HT1080 (cell line): ENCODE measurements at regions not wholly inside any gene's neighbourhood (a gene's known extent, or its start where the extent isn't known, plus 50 kb on each side); places are given as distances from the start of the nearest gene placed in this dataset.

Experiments used
- DNase-seq: peaks from one replicate; pipeline ENCODE4 v3.0.0-alpha.2; 2015; ENCODE audit warnings: low read depth

DNA sequence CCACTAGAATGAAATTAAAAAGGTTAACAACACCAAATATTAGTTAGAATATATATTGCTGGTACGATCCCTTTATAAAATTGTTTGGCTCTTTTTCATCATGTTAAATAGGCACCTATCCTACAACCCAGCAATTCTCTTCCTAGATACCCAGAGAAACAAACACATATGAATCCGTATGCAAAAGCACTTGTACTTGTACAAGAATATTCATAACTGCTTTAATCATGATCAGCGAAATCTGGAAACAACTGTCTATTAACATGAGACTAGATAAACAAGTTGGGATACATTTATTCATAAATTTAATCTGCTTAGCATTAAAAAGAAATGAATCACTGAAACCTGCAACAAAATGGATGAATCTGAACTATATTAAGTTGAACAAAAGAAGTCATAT lies 113.7 kb upstream of the MAP1B start:
- DNase-seq = no peak

DNA sequence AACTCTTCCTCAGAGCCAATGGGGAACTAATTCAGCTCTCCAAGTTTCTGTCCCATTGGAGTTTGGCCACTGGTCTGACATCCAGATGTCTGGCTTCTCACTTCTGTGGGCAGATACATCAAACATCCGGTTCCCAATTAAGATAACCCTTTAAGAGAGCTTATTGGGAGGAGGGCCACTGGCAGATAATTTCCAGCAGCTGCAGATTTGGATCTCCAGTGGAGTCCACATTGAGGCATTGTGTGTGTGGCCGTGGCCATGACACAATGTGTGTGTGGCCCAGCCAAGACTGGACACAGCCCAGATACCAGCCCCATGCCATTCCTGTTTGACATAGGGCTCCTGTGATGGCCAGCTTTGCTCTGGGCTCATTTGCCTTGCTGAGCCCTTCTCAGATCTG lies 110.5 kb upstream of the MAP1B start:
- DNase-seq = no peak

- DNase-seq = no peak
Measured at GRCh38 chr5:71998746-71999145, 108.5 kb upstream of the MAP1B start.

DNA sequence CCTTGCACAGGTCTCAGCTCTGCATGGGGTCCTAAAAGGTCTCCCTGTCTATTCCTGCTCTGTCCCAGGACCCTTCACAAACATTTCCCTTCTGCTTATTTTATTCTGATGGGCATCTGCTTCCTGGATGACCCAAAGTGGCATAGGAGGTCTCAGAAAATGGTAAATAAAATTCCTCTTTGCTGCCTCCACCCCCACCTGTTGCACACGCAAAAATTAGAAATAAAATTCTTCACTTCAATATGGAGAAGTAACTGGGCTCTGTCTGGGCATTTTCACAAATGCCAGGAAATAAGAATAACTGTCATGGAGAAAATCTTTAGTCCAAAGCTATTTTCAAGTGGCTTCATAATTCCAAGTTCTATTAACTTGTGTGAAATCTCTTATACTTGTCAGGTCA lies 106.6 kb upstream of the MAP1B start:
- DNase-seq = no peak

GRCh38 chr5:72005671-72006070 lies 101.6 kb upstream of the MAP1B start:
- peak; percentile 20 for DNase-seq

- no peak for DNase-seq
Measured at GRCh38 chr5:72006361-72006760, 100.9 kb upstream of the MAP1B start.

DNA sequence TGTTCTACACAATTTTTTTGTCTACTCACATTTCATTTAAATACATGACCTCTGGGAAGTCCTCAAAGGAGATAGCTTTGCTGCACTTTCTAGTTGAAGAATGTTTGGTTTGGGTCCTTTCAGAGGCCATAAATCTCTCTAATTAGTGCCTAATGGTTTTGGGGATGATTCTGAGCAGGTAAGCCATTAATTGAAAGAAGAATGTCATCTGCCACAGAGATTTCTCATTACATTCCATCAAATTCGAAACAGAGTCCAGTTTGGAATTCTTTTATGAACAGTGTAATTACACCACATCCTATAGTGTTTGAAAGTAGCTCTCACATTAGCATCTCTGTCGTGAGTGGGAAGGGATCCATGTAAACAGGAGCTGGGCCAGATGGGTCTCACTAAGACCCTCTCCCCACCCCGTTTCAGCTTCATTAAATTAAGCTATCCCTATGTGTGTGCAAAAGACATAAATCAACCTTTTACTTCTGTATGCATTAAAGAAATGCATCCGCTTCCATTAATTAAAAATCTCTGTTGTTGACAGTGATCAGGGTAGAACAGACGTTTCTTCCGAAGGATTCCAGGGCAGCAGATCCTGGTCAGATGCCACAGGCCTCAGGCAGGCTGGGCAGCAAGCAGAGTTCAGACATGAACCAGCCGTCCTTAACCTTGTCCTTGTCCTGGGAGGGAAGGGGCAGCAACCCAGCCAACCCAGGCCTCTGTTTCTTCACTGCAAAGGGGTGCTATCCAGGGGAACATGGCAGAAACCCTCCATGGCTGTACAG lies 99.8 kb upstream of the MAP1B start:
- DNase-seq = no peak

DNA sequence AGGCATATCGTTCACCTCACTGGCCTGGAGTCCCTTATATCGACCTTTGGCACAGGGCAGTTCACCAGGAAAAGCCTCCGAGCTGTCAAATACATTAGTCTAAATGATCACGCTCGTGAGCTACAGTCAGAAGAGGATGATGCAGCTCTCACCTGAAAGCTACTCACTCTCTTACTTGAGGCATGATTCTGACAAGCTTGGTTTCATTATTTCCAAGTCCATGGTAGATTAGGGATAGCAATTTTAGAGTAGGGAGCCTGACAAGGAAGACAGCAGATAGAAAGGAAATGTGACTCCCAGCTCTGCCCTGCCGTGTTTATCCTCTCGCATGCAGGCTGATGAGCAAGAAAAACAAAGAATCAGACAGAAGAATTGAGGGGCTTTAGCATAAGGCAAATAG lies 98.0 kb upstream of the MAP1B start:
- DNase-seq = no peak

DNA sequence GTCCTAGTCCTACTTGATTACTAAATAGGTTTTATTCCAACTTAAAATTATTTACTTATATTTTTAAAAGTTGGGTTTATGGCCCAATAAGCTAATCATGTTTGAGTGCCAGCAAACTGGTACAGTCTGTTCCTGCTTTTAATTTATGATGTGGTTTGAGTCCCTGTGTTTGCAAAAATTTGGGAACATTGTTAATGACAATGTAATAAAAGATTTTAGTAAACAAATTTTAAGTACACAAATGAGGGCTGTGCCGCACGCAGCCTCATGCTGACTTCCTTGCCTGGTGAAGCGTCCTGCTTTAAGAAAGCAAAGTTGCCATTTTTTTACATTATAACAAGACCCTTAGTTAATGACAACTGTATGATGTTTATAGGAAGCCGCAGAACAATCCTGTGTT lies 96.8 kb upstream of the MAP1B start:
- DNase-seq = no peak

- DNase-seq = no peak
Measured at GRCh38 chr5:72012906-72013305, 94.4 kb upstream of the MAP1B start.

DNA sequence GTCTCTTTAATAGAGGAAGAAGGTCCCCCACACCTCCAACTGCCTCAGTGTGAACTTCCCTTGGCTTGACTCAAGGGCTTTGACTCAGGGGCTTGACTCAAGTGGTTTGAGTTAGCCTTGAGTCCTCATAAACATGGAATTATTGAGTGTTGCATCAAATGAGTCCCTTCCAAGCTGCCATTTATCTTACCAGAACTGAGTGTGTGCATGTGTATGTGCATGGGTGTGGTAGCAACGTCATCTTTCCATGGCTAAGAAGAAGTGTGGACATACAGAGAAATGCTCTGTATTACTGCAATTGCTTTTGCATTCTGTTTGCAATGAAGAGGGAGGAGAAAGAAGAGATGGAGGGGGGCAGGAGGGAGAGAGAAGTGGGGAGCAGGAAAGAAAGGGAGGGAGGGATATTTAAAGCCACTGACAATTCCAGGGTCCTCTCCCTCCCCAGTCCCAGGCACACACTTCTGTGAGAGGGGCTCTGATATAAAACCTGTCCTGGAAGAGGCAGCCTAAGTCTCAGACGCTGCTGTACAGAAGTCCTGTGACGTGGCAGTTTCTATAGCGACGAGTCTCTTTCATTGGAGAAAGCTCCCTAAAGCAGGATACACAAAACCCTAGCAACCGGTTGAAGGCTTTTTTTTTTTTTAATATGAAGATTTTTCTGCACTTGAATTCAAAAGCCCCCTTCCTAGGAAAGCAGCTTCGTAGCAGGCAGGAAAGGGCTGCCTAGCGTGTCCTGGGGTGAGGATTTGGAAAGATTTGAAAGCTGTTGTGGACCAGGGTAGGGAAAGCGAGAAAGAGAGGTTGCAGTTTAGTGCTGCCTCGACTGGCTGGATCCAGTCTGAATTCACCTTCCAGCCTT lies 93.3 kb upstream of the MAP1B start:
- no peak for DNase-seq

GRCh38 chr5:72015103-72015548 lies 92.1 kb upstream of the MAP1B start:
- peak; percentile 96 for DNase-seq

DNA sequence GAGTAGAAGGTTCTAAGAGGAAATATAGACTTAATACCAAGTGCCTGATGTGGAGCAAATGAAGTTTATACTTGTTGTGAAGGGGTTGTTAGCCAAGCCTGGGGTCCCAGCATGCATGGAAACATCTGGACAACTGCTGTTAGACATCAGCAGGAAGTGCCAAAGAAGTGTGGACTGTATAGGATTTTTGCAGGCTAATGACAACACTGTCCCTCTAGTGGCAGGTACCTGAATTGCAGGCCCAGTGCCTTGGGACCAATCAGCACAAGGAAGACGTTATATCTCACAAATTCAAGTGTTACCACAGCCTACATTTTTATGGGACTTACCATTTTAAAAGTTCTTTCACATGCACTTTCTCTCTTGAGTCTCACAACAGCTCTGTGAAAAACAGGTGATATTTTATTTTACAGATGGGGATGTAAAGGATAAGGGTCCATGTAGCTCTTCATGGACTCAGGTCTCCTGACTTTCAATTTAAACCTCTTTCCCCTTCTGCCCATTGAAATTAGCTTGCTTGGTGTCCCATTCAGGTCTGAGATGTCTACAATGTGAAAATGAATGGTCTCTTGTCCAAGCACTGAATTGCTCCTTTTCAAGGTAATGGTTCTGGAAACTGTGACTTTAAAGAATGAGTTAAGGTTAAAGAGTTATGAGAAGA lies 89.0 kb upstream of the MAP1B start:
- peak; percentile 64 for DNase-seq

DNA sequence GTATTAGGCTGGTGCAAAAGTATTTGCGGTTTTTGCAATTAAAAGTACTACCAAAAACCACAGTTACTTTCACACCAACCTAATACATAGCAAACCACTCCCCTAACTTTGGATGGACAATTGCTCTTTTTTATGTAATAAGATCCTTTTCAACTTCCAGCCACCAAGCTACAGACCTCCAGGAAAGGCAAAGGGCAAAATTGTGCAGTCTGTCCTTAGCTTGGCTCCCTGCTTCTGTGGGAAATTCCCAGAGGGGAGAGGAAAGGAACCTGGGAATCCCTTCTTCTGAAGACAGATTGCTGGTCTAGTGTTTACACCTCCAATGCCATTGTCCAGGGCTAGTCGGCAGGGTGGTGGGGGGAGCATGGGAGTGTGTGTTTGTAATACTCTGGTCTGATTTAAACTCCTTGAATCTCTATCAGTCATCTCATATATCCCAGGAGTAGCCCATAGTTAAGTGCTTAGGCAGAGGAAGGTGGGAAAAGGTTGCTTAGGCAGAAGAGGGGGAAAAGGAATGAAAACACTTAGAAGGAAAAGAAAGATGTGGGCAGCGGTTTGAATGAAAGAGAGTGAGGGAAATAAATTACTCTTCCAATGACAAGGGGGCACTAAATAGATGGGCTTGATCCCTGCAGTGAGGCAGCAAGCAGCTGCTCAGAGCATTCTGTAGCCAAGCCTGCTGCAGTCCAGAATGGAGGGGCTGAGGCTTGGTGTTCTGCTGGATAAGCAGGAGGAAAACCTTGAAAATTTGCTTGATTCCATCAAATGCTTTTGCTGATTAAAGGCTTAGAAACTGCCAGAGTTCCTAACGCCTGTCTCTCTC lies 86.9 kb upstream of the MAP1B start:
- DNase-seq = no peak

DNA sequence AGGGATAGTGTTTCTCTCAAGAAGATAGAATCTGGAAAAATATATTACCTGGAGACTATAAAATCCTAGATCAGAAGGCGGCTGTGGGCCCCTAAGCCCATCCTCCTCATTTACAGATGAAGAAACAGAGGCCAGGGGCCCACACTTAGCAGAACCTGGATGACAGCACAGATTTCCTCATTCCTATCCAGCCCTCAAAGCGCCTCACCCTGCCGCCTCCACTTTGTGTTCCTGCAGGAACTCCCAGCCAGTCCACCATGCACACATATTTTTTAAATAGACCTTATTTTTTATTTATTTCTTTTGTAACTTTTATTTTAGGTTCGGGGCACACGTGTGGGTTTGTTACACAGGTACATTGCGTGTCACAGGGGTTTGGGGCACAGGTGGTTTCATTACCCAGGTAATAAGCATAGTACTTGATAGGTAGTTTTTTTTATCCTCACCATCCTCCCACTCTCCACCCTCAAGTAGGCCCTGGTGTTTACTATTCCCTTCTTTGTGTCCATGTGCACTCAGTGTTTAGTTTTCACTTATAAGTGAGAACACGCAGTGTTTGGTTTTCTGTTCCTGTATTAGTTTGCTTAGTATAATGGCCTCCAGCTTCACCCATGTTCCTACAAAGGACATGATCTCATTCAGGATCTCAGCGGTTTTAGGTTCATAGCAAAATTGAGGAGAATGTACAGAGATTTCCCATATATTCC lies 85.5 kb upstream of the MAP1B start:
- no peak for DNase-seq

DNA sequence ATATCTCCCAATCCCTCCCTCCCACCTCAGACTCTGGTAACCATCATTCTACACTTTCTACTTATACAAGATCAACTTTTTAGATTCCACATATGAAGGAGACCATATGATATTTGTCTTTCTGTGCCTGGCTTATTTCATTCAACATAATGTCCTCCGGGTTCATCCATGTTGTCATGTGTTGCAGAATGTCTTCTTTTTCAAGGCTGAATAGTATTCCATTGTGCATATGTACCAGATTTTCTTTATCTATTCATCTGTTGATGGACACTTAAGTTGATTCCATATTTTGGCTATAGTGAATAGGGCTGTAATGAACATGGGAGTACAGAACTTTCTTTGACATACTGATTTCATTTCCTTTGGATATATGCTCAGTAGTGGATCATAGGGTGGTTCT lies 78.9 kb upstream of the MAP1B start:
- DNase-seq = no peak

GRCh38 chr5:72030237-72030636 lies 77.0 kb upstream of the MAP1B start:
- DNase-seq = no peak

DNA sequence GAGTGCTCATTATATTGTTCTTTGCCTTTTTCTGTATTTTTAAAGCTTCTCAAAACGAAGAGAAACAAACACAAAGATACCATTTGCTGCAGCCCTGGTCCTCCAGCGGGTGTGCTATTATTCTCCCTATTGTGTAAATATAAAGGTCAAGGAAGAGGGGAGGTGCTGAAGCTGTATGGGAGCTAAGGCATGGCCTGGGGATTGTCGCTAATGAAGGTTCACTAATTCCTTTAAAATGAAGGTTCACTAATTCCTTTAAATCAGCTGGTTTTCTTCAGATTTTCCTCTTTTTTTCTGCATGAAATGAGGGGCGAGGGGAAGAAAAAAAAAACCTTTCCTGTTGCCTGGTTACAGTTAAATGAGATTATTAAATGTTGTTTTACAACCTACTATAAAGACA lies 74.5 kb upstream of the MAP1B start:
- no peak for DNase-seq

DNA sequence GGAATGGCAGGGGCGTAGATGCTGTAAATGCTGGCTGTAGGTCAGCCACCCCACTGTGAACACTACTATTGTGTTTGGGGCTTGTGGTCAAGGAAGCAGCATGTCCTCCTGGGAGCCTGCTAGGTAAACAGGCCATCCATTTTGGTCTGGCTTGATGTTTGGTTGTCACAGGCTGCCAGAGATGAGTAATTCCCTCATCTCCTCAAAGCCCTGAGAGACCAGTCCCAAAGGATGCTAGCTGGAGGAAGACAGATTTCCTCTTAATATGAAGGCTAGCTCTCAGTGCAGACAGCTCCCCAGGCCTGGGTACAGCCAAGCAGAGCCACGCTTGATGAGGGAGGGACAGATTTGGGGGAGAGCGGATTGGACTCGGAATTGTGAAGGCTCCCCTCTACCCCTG lies 72.5 kb upstream of the MAP1B start:
- DNase-seq = peak; percentile 49

DNA sequence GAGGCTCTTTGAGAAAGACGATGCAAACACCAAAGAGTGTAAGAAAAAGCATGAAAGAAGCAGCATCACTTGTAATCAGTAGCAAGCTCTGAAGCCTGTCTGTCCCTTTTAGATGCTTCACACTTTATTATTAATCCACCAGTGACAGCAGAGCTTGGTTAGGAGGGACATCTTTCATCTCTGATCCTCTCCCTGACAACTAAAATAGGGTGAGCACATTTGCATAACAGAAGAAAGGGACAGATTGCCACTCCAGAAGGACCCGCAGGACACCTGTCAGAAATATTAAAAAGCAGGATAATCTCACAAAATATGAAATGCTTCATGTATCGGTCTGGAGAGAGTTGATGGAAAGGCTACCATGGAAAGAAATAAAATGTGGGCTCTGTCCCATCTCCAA lies 71.4 kb upstream of the MAP1B start:
- DNase-seq = no peak

- DNase-seq = peak; percentile 48
Measured at GRCh38 chr5:72036951-72037350, 70.3 kb upstream of the MAP1B start.
